OCI-LY7 (cell line): ENCODE measurements at regions not wholly inside any gene's neighbourhood (a gene's known extent, or its start where the extent isn't known, plus 50 kb on each side); places are given as distances from the start of the nearest gene placed in this dataset.

ENCODE experiments used
- CTCF ChIP-seq: fragments of 200-600 bp; sonication (generic); conservative IDR thresholded peaks from 2 replicates; pipeline ENCODE4 v1.5.1; 2014; ENCODE audit warnings: mild to moderate bottlenecking, antibody characterized with exemption, low read length, moderate library complexity, mixed read lengths
- EZH2phosphoT487 ChIP-seq: fragments of 200-600 bp; sonication (generic); IDR thresholded peaks from 2 replicates; pipeline ENCODE4 v1.6.1; 2018; ENCODE audit warnings: low read depth, borderline replicate concordance, mild to moderate bottlenecking, mixed run types, antibody characterized with exemption, low read length, moderate library complexity, mixed read lengths

- TF ChIP-seq CTCF (no peak), EZH2phosphoT487 (no peak)
Observed at GRCh38 chr17:53719229-53719628, 103.5 kb upstream of the KIF2B start.
